Renal cortex interstitium (tissue), 11 donors: ENCODE measurements at regions not wholly inside any gene's neighbourhood (a gene's known extent, or its start where the extent isn't known, plus 50 kb on each side); places are given as distances from the start of the nearest gene placed in this dataset.

Experiments
- DNase-seq, 11 donors: peaks; one replicate each; pipeline ENCODE4 v3.0.0-alpha.2; 2013; ENCODE audit warnings: low read depth in 9 of 11, low spot score in 4 of 11; ENCODE audit errors: extremely low read depth in 1 of 11

DNA sequence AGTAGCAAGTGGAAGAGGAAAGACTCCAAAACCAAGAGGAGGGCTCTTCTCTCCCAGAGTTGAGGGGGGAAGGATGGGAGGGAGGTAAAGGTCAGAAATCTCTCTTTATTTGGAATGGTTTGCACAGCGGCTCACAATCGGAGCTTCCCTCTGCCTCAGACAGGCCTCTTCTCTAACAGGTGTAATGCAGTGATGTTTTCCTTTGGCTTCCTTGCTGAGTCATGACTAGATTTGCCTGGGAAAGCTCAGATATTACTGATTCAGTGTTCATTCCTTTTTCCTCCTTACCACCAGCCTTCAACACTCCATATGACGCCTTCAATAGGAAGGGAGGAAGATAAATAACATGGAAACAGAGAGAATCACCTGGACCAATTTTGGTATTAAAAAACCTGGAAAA, 136.6 kb downstream of the RNF152 start:
- no peak for DNase-seq

DNA sequence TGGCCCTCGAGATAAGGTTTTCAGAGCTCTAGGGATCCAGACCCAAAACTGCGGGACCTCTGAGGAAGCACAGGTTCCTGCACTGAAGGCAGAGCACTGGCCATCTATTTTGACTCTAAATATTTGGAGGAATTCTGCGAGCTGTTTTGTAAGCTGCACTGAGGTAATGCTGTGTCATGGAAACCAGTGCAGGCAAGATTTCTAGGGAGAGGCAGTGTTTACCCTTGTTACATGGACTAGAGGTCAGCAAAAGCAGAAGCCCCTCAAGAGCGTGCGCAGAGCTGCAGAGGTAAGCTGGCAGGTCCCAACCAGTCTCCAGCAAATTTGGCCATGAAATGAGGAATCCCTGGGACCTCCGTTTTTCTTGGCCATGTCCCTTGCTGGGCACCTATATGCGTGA, 137.3 kb downstream of the RNF152 start:
- DNase-seq, result no peak

DNA sequence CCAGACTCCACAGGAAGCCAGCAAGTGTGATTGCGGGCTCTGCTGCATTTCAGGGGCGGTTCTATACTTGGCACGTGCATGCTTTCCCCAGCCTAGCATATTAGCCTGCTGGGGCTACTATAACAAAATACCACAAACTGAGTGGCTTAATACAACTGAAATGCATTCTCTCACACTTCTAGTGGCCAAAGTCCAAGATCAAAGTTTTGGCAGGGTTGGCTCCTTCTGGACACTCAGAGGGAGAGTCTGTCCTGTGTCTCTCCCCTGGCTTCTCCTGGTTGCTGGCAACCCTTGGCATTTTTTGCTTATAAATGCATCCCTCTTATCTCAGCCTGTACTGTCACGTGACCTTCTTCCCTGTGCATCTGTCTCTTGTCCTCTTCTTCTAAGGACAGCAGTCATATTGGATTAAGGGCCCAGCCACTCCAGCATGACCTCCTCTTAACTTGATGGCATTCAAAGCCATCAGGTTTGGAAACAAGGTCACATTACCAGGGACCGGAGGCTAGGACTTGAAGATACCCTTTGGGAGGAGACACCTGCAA, 138.7 kb downstream of the RNF152 start:
- DNase-seq, result no peak

DNA sequence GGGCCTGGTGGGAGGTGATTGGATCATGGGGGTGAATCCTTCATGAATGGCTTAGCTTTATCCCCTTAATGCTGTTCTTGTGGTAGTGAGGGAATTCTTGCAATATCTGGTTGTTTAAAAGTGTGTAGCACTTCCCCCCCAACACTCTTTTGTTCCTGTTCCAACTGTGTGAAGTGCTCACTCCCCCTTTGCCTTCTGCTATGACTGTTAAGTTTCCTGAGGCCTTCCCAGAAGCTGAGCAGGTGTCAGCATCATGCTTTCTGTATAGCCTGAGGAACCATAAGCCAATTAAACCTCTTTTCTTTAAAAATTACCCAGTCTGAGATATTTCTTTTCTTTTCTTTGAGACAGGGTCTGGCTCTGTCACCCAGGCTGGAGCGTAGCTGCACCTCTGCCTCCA, 139.4 kb downstream of the RNF152 start:
- no peak for DNase-seq

DNA sequence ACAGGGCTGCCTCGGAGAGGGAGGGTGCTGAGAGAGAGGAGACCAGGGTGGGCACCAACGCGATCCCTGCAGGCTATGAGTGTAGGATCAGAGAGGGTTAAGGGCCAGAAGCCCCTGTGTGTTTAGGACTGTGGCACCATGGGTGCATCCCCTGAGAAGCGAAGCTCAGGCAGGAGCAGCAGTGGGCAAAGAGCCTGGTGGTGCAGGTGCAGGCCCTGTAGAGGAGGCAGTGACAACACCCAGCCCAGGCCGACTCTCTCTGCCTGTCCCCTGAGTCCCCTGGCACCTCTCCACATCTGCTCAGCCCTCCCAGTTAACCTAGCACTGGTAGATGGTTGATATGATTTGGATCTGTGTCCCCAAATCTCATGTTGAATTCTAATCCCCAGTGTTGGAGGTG, 139.8 kb downstream of the RNF152 start:
- DNase-seq, result no peak

DNA sequence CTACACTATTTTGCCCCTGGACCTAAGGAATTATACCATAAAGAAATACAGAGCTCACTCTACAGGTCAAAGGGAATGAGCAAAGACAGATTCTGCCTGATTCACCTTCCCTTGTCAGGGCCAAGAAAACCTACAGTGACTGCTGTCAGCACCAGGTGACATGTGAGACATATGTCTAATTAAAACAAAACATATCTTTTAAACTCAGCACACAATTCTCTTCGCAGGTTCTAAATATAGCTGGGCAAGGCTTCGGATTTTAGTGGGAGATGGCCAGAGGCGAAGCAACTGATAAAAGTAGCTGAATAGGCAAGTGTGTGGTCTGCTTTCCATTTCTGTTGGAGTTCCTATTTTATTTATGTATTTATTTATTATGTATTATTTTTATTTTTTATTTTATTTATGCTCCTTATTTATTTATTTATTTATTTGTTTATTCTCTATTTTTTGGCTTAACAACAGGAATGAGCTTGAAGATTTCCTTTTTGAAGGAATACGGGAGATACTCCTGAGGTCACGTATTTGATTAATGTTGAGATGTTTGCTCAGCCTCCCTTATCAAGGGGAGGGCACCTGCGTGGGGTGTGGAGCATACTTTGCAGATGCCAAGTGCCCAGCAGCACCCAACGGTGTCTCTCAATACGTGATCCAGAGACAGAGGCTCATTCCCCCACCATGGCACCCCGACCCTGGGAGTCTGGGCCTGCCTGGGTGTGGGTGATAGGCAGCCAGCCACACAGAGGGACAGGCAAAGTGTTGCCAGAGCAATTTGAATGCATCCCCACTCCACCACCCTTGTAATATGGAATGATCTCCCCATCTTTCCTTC, 141.8 kb downstream of the RNF152 start:
- DNase-seq, result no peak

DNA sequence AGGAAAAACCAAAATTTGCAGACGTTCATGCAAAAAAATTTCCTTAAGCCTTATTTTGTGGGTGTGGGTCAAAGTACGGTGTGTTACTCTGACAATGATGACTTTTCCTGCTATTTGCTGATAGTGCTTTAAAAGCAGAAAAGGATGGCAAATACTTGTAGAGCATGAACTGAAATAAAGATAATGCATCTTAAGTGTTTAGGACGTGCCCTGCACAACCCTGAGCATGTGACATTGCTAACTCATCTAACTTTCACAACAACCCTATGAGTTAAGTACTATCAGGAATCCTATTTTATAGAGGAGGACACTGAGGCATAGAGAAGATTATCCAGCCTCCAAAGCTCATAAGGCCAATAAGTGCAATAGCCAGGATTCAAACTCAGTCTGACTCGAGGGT, 143.3 kb downstream of the RNF152 start:
- no peak for DNase-seq

DNA sequence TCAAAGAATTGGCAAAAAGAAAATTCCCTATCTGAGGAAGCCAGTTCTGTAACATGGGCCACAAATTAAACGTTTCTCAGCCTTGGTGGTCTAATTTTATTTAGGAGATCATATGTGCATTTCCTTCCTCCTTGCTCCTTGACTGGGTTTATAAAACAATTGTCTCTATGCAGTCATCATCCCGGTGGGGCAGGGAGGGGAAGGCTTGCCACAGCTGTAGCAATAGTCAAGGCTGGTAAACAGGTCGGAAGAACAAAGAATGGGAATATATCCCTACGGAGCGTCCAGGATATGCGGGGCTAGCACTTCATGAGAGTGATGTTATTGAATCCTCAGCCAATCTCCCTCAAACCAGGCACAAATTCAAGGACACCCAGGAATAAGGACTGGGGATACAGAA, 143.8 kb downstream of the RNF152 start:
- no peak for DNase-seq

DNA sequence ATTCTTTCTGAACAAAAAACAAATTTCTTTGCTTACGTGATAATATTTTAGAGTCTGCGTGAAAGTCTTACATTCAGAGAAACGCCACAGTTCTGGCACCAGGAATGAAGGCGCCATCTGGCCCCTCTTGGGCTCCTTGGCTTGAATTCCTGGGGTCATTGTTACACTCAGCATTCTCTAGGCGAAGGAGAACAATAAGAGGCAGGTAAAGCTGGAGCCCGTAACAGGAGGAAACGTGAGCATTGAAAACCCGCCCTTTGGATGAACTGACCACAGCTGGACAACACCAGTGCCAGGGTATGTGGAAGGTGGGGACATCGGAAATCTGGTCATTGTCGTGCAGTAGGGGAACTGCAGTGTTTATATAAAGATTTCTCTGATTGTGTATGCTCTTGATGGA, 144.8 kb downstream of the RNF152 start:
- DNase-seq, result no peak

DNA sequence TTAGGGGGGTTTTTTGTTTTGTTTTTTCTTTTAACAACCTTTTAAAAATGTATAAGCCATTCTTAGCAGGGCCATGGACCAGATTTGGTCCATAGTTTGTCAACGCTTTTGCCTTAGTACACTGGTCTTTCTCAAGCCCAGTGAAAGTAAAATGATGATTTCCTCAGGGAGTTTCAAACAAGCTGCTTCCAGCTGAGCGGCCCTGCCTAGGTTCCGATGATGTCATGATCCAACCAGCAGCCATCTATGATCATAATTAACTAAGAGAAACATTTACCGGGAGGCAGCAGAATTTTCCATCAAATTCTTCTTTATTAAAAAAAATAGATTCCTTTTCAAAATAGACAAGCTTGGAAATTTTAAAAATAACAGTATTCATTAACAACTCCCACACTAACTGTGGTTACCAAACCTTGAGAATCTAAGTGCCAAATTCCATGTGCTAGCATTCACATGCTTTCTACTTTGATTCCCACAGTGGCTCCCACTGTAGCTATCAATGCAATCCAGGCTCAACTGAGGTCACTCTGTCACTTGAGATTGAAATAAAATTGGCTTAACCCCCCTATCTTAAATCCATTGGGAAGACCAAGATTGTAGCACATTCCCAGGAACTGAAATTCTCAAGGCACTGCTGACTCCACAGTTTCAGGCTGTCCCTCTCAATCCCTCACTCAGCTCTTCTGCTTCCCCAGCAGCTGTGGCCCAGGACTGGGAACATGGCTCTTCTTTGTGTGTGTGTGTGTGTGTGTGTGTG, 148.9 kb downstream of the RNF152 start:
- no peak for DNase-seq

DNA sequence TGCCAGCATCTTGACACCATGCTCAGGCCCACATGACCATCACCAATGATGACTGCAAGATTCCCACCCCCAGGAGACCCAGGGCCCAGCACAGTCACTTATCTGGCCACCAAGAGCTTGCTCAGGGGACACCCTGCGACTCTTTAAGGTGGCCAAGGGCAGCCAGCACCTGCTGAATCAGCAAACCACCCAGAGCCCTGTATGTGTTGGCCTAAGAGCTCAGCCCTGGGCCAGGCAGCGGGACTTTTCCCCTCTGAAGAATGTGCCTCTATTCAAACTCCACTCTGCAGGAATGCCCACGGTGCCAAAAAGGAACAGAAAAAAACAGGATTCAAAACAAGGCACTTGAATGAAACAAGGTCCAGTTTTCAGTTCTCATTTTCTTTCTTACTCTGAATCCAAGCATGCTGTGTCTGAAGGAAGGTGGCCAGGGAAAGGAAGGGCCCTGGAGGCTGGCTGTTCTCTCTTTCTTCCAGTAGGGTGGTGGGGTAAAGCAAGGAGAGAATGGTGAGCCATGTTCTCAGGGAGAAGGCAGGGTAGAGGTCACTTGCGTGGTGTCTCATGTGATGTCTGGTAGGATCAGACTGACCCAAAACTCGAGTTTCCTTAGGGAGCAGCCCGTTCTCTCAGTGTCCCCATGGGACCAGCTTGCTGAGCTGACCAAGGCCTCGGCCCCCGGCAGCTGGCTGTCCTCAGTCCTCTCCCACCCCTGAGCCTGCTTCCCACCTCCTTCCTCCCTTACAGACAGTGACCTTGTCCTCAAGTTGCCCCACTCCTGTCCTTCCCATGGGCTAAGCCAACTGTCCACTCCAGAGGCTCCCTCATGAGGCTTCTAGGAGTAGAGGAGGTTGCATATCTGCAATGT, 150.0 kb downstream of the RNF152 start:
- DNase-seq, result no peak

DNA sequence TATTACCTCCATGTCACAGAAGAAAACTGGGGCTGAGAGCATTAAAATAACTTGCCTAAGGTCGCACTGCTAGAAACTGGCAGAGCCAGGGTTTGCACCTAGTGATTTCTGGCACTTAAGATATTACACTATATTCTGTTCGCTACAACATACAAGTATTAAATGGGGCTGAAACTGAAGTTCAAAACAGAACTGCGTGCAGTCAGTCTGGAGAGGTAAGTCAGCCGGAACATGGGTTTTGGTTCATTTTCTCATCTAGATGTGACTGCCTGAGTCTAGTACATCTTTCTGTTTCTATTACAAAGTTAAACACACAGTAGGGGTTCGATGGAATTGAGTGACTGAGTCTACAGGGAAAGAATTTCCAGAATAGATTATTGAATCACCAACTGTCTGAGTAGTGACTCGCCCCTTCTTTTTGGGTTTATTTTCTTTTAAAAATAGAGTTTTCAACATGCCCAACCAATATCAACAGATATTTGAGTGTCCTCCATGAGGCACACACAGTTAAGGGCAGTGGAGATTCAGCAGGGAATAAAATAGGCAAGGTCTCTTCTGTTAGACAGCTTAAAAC, 150.8 kb downstream of the RNF152 start:
- DNase-seq, result no peak

DNA sequence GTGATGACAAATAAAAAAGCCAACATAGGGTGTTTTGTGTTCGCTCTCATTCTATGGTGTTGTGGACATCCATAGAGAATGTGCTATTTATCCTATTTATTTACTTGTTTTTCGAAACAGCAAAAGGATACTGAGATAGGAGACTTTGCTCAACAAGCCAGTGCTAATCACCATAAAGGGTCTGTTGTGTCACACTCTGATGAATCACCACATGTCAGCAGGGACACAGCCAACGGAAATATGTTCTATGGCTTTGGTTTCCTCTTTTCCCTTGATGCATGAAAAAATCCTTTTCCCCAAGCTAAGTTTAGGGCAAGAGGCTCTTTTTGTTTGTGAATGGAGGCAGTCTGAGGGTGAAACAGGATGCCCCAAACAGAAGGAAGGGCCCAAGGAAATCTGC, 154.3 kb downstream of the RNF152 start:
- DNase-seq, result no peak

DNA sequence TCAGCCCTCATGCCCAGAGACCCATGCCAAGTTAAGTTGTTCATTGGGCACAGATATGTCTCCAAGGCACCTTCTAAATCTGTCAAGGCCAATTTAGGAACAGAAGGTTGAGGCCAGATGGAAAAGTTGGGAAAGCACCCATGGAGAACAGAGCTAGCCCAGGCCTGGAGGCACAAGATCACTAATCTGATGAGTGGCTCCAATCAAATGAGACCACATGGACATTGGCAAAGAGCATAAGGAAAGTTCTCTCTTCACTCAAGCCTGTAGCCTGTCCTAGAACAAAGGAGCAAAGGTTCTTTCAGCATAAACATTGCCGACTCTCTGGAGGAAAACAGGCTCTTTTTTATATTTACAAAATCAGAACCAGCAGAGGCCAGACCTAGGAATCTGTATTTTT, 154.8 kb downstream of the RNF152 start:
- DNase-seq, result no peak

DNA sequence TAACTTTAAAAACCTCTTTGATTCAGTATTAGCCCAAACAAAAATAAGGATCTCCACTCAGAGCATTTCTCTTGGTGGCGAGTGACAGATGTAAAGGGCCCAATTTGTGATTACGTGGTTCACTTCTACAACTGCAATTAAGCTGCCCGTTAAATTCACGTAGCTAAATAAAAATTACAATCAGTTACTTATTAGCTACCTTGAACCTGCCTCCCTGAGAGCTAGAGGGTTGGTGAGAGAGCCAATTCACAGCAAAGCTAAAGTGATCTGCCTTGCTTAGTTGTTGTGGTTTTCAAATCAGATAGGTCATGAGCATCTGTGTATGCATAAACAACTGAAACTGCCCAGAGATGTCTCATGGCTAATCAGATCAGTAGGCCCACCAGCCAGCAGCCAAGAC, 156.7 kb downstream of the RNF152 start:
- DNase-seq, result no peak

DNA sequence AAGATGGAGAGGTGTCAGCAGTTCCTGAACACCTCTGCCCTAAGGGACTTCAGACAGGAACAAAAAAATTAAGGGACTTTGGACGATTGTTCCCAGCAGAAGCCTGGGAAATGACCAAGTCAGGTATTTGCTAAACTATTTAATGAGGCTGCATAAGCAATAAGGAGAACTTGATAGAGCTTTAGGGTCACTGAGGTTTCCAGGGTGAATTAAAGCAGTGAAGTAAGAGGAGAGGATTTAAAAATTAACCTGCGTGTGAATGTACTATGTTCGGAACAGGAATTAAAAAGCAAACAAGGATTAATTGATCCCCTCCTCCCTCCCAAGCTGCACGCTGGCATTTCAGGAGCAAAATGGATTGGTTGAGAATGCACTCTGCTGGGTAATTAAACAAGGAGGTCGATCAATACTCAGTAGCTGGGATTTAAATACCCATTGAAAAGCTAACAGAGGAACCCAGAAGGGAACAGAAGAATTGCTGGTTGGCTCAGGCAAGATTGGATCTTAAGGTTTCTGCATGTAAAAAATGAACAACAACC, 157.2 kb downstream of the RNF152 start:
- peak in 2 of 11 donors; percentile 16 to 43 for DNase-seq

DNA sequence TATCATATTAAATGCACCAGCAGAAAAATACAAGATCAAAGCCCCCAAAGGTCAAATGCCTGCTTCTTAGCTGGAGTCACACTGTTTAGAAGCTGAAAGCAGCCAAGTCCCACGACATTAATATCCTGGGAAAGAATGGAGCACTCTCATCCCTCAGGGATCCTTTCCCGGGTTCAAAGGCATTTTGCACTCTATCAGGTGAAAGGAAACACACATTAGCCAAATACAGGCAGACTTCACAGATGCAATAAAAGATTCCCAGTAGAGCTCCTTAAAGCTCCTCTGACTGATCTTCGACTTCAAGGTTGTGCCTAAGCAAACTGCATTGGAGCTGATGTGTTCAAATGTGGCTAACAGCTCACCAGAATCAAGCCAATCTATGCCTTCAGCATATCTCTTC, 158.4 kb downstream of the RNF152 start:
- no peak for DNase-seq

DNA sequence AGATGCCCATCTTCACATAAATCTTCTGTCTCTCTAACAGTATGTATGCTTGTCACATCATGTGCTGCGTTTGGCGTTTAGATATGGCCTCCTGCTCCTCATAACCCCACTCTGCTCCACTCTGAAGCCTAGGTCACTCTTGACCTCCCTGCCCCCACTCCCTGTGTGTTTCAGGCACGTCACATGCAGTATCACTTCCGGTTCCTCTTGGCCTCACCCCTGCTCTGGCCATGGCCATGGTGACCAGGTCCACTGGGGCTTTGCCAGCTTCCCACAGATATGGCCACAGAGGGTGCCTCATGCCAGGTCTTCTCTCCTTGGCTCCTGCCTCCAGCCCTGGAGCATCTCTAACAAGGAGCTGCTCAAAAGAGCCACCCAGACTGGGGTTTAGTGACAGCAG, 160.0 kb downstream of the RNF152 start:
- DNase-seq, result no peak
